H1 (cell line): ENCODE measurements at regions not wholly inside any gene's neighbourhood (a gene's known extent, or its start where the extent isn't known, plus 50 kb on each side); places are given as distances from the start of the nearest gene placed in this dataset.

Experiments
- CTCF ChIA-PET: fragments of 300-600 bp; sonication (Branson Sonifier 250); formaldehyde crosslinking; loops from one replicate; lab custom pipeline; 2021; ENCODE audit not compliant: partially characterized antibody; lab: Charles Lee
- POLR2A ChIA-PET: fragments of 300-600 bp; sonication (Branson Sonifier 250); formaldehyde crosslinking; loops from one replicate; lab custom pipeline; 2021; ENCODE audit warnings: inconsistent platforms; ENCODE audit not compliant: partially characterized antibody; lab: Charles Lee
- DNase-seq, 2 experiments: peaks; one replicate each; pipeline versions ENCODE4 v3.0.0 to v3.0.0-alpha.2; 2010 to 2022; ENCODE audit warnings: low spot score in 2 of 2, low read depth in 1 of 2, mixed read lengths in 1 of 2
- FAIRE-seq: peaks from 2 replicates; lab custom pipeline; 2011; peaks lifted over from hg19 to GRCh38; lab: Jason Lieb, UNC
- H2AFZ ChIP-seq: 2 replicates; pipeline ENCODE4 v1.8.1; 2012; ENCODE audit warnings: low read length, inconsistent platforms
- H2AK5ac ChIP-seq: 2 replicates; pipeline ENCODE4 v1.6.1; 2013; ENCODE audit warnings: low read depth, low read length
- H2BK120ac ChIP-seq: replicated peaks from 2 replicates; pipeline ENCODE3; 2013; ENCODE audit warnings: low read depth, low read length, inconsistent platforms
- H2BK12ac ChIP-seq: 2 replicates; pipeline ENCODE4 v1.6.1; 2013; ENCODE audit warnings: low read depth, low read length
- H2BK15ac ChIP-seq: 2 replicates; pipeline ENCODE4 v1.6.1; 2013; ENCODE audit warnings: low read length
- H2BK20ac ChIP-seq: 2 replicates; pipeline ENCODE4 v1.6.1; 2013; ENCODE audit warnings: low read length
- H2BK5ac ChIP-seq: 2 replicates; pipeline ENCODE4 v1.6.1; 2013; ENCODE audit warnings: low read depth, low read length
- H3K14ac ChIP-seq: 2 replicates; pipeline ENCODE4 v1.6.1; 2013; ENCODE audit warnings: inconsistent platforms; ENCODE audit not compliant: insufficient read length
- H3K18ac ChIP-seq: 2 replicates; pipeline ENCODE4 v1.6.1; 2013; ENCODE audit warnings: low read length; ENCODE audit errors: extremely low read depth
- H3K23ac ChIP-seq: 2 replicates; pipeline ENCODE4 v1.6.1; 2013; ENCODE audit warnings: inconsistent platforms; ENCODE audit not compliant: insufficient read length
- H3K23me2 ChIP-seq: 2 replicates; pipeline ENCODE4 v1.6.1; 2013; ENCODE audit warnings: low read depth, low read length
- H3K27ac ChIP-seq: 2 replicates; pipeline ENCODE4 v1.6.1; 2011; ENCODE audit warnings: low read depth, low read length, inconsistent platforms
- H3K27me3 ChIP-seq, 4 experiments: replicated peaks in 1 of 4; 1 replicate in 1 of 4; 2 replicates in 3 of 4; pipeline versions ENCODE4 v1.6.1 to v1.8.1; 2011 to 2013; ENCODE audit warnings: low read length in 3 of 4, mild to moderate bottlenecking in 3 of 4, inconsistent platforms in 2 of 4, mixed read lengths in 2 of 4, moderate library complexity in 1 of 4; ENCODE audit not compliant: control insufficient read depth in 3 of 4, insufficient read depth in 3 of 4; ENCODE audit errors: extremely low read depth in 1 of 4
- H3K36me3 ChIP-seq, 4 experiments: 2 replicates each; pipeline versions ENCODE4 v1.6.1 to v1.8.1; 2011 to 2013; ENCODE audit warnings: mild to moderate bottlenecking in 4 of 4, low read length in 3 of 4, moderate library complexity in 2 of 4, control low read depth in 1 of 4, inconsistent platforms in 1 of 4; ENCODE audit not compliant: insufficient read depth in 4 of 4, control insufficient read depth in 2 of 4
- H3K4ac ChIP-seq: replicated peaks from 2 replicates; pipeline ENCODE3; 2013; ENCODE audit warnings: low read length, low read depth, mixed read lengths, inconsistent platforms; ENCODE audit not compliant: insufficient read length
- H3K4me1 ChIP-seq, 4 experiments: replicated peaks in 1 of 4; 1 replicate in 1 of 4; 2 replicates in 3 of 4; pipeline versions ENCODE4 v1.6.1 to v1.8.1; 2011 to 2013; ENCODE audit warnings: low read length in 3 of 4, inconsistent platforms in 2 of 4, mixed read lengths in 1 of 4; ENCODE audit not compliant: insufficient read depth in 4 of 4, control insufficient read depth in 3 of 4
- H3K4me2 ChIP-seq, 2 experiments: 2 replicates each; pipeline versions ENCODE4 v1.6.1 to v1.8.1; 2011 to 2013; ENCODE audit warnings: low read depth in 2 of 2, low read length in 2 of 2, control low read depth in 1 of 2, inconsistent platforms in 1 of 2, mild to moderate bottlenecking in 1 of 2; ENCODE audit not compliant: insufficient read depth in 1 of 2
- H3K4me3 ChIP-seq, 4 experiments: fragments of 200-600, 300-600 bp in 1 of 4; sonication (generic), shearing (Covaris generic), sonication (Bioruptor Twin) in 1 of 4; 2 replicates each; pipeline versions ENCODE4 v1.5.1 to v1.8.1; 2011 to 2016; ENCODE audit warnings: low read length in 4 of 4, low read depth in 3 of 4, control low read depth in 2 of 4, inconsistent platforms in 2 of 4, mild to moderate bottlenecking in 2 of 4, mixed read lengths in 1 of 4, moderate library complexity in 1 of 4; ENCODE audit not compliant: insufficient read depth in 2 of 4; ENCODE audit errors: extremely low read depth in 1 of 4
- H3K56ac ChIP-seq: replicated peaks from 2 replicates; pipeline ENCODE3; 2013; ENCODE audit warnings: low read depth, mild to moderate bottlenecking, mixed read lengths, low read length, inconsistent platforms; ENCODE audit not compliant: insufficient read length
- H3K79me1 ChIP-seq: 2 replicates; pipeline ENCODE4 v1.6.1; 2013; ENCODE audit warnings: low read depth, low read length, control low read depth
- H3K79me2 ChIP-seq, 2 experiments: 2 replicates each; pipeline versions ENCODE4 v1.6.1 to v1.8.1; 2012 to 2013; ENCODE audit warnings: low read length in 2 of 2, mild to moderate bottlenecking in 2 of 2, inconsistent platforms in 1 of 2; ENCODE audit not compliant: insufficient read depth in 2 of 2, control insufficient read depth in 1 of 2
- H3K9ac ChIP-seq, 4 experiments: replicated peaks in 1 of 4; 1 replicate in 1 of 4; 2 replicates in 3 of 4; pipeline versions ENCODE4 v1.6.1 to v1.8.1; 2011 to 2013; ENCODE audit warnings: low read depth in 3 of 4, low read length in 3 of 4, control low read depth in 2 of 4, mild to moderate bottlenecking in 2 of 4, moderate library complexity in 2 of 4, inconsistent platforms in 1 of 4; ENCODE audit errors: extremely low read depth in 1 of 4
- H3K9me3 ChIP-seq, 2 experiments: 2 replicates each; pipeline versions ENCODE4 v1.6.1 to v1.8.1; 2012 to 2013; ENCODE audit warnings: mild to moderate bottlenecking in 2 of 2, moderate library complexity in 2 of 2, control low read depth in 1 of 2, inconsistent platforms in 1 of 2, low read depth in 1 of 2, low read length in 1 of 2, mixed read lengths in 1 of 2; ENCODE audit not compliant: insufficient read depth in 2 of 2
- H4K20me1 ChIP-seq, 2 experiments: replicated peaks in 1 of 2; 2 replicates each; pipeline versions ENCODE3 to v1.8.1; 2011 to 2013; ENCODE audit warnings: inconsistent platforms in 2 of 2, low read length in 2 of 2, mild to moderate bottlenecking in 1 of 2; ENCODE audit not compliant: insufficient read depth in 2 of 2, control insufficient read depth in 1 of 2
- H4K5ac ChIP-seq: 2 replicates; pipeline ENCODE4 v1.6.1; 2013; ENCODE audit warnings: low read length, low read depth, mixed read lengths, inconsistent platforms; ENCODE audit not compliant: insufficient read length
- H4K8ac ChIP-seq: 2 replicates; pipeline ENCODE4 v1.8.0; 2013; ENCODE audit warnings: mild to moderate bottlenecking, moderate library complexity, low read length, inconsistent platforms; ENCODE audit not compliant: insufficient read depth; ENCODE audit errors: extremely low read depth
- H4K91ac ChIP-seq: replicated peaks from 2 replicates; pipeline ENCODE3; 2013; ENCODE audit warnings: low read length, mixed read lengths, inconsistent platforms; ENCODE audit not compliant: insufficient read length
- CHD1 ChIP-seq: IDR thresholded peaks from 2 replicates; pipeline ENCODE4 v1.6.1; 2012; ENCODE audit warnings: low read depth, low read length, improper control_type of control experiment
- MAFK ChIP-seq: IDR thresholded peaks from 2 replicates; pipeline ENCODE4 v1.6.1; 2012; ENCODE audit warnings: low read depth, mild to moderate bottlenecking, improper control_type of control experiment, low read length
- RAD21 ChIP-seq, 2 experiments: IDR thresholded peaks in 1 of 2; conservative IDR thresholded peaks in 1 of 2; 2 replicates each; pipeline ENCODE4 v1.6.1; 2011; ENCODE audit warnings: low read depth in 2 of 2, low read length in 2 of 2, improper control_type of control experiment in 1 of 2, inconsistent platforms in 1 of 2, mild to moderate bottlenecking in 1 of 2, moderate library complexity in 1 of 2
- RNF2 ChIP-seq: fragments of 200-900, 300-1000 bp; sonication (generic); IDR thresholded peaks from 2 replicates; pipeline ENCODE4 v1.7.1; 2016; ENCODE audit warnings: borderline replicate concordance, low read depth, mild to moderate bottlenecking, antibody characterized with exemption, low read length; ENCODE audit not compliant: poor library complexity, severe bottlenecking; ENCODE audit errors: missing control alignments
- SRF ChIP-seq: IDR thresholded peaks from 2 replicates; pipeline ENCODE4 v1.6.1; 2011; ENCODE audit warnings: mild to moderate bottlenecking, low read depth, low read length, moderate library complexity
- TBP ChIP-seq: IDR thresholded peaks from 2 replicates; pipeline ENCODE4 v1.6.1; 2011; ENCODE audit warnings: low read depth, low read length, improper control_type of control experiment
- TCF12 ChIP-seq: IDR thresholded peaks from 2 replicates; pipeline ENCODE4 v1.6.1; 2011; ENCODE audit warnings: low read depth, mild to moderate bottlenecking, low read length
- whole genome bisulfite sequencing, 2 experiments: shearing (Covaris generic) in 1 of 2; methylation state at CpG; one replicate each; pipeline versions ENCODE4 v1.1.6 to v1.1.7; 2013 to 2015; ENCODE audit warnings: low lambda C conversion rate in 2 of 2, mixed read lengths in 2 of 2, inconsistent platforms in 1 of 2, low coverage in 1 of 2, missing lambda C conversion rate in 1 of 2; ENCODE audit not compliant: insufficient replicate concordance in 2 of 2, insufficient coverage in 1 of 2, insufficient read length in 1 of 2; ENCODE audit errors: extremely low coverage in 1 of 2, missing lambda C conversion rate in 1 of 2; 5-methylcytosine and 5-hydroxymethylcytosine counted together

DNA sequence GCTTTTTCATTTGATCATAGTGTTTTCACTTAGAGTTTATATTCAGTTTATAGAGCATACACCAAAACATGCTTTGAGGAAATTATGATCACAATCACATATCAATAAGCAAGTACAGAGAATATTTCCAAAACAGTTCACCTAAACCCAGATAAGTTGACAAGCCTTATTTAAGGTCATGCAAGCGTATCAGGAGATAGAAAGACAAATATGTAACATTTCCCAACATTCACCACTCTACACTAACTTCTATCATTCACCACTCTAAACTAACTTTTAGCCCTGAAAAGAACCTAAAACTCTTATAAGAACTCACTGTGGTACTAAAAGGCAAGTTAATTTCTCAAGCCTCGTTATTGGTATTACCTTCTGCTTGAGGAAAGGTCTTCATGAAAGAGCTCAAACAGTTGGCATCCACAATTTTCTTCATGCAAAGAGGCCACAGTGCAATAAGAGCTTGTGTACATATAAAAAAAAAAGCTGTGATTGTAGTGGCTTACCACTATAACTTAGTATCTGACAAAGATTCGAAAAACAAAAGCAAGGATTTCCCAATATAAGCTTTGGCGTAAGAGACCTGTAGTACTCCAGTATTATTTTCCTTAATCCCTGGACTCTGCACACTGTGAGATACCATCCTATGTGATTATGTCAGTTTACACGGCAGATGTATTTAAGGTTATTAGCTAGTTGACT is 903.3 kb downstream of the STIM2 start:
- H3K9ac ChIP-seq = no peak overlapping the region
- H3K79me2 ChIP-seq = no peaks in the 10 kb centered on the region
- H4K5ac ChIP-seq = no peak overlapping the region
- no peak overlapping the region for H4K8ac ChIP-seq
- H3K4me1 ChIP-seq = no peaks in the 10 kb centered on the region
- H3K9me3 ChIP-seq = no peaks in the 10 kb centered on the region
- no peak overlapping the region for H2BK120ac ChIP-seq
- no peak overlapping the region for H2AFZ ChIP-seq
- H3K4ac ChIP-seq = no peak overlapping the region
- DNase-seq (no peak), FAIRE-seq (no peak)
- no peak overlapping the region for H3K4me3 ChIP-seq
- H2AK5ac ChIP-seq = no peak overlapping the region
- H3K18ac ChIP-seq = no peak overlapping the region
- no peak overlapping the region for H2BK5ac ChIP-seq
- no peak overlapping the region for H4K91ac ChIP-seq
- no peak overlapping the region for H3K56ac ChIP-seq
- no peaks in the 10 kb centered on the region for H3K79me1 ChIP-seq
- no peaks in the 10 kb centered on the region for H3K36me3 ChIP-seq
- ChIA-PET CTCF (interaction anchor here (0.6 to 2.0 kb wide), 3 partner anchors 7 to 74 kb away, joined by 5 to 6 read pairs (median 5); no protein-coding TSS in a partner anchor), POLR2A (no interaction called here)
- H2BK12ac ChIP-seq = no peak overlapping the region
- no peak overlapping the region for H2BK20ac ChIP-seq
- H2BK15ac ChIP-seq = no peak overlapping the region
- H3K4me2 ChIP-seq = no peak overlapping the region
- 85% methylated on average over 5 of the region's 5 CpGs; no CpG with 5 or more reads in 1 of the 2 experiments for WGBS, 2 experiments
- H4K20me1 ChIP-seq = no peaks in the 10 kb centered on the region
- H3K23me2 ChIP-seq = no peaks in the 10 kb centered on the region
- H3K27ac ChIP-seq = no peak overlapping the region
- TF ChIP-seq RAD21 (IDR thresholded peaks at IDR 0.05 in 1 of 2, conservative IDR thresholded peaks at IDR 0.05 in 1 of 2; ENCODE audit: low read depth in 2 of 2, low read length in 2 of 2) (no peak), TBP (no peak), TCF12 (no peak), CHD1 (no peak), MAFK (no peak), RNF2 (no peak), SRF (no peak)
- no peaks in the 10 kb centered on the region for H3K27me3 ChIP-seq
- no peak overlapping the region for H3K14ac ChIP-seq
- no peak overlapping the region for H3K23ac ChIP-seq
